ENCODE measurements at regions not wholly inside any gene's neighbourhood (a gene's known extent, or its start where the extent isn't known, plus 50 kb on each side); places are given as distances from the start of the nearest gene placed in this dataset.
"Not testable (repeated sequence)": the region's sequence is repeated elsewhere in the genome, so short reads cannot be mapped to it uniquely, and the experiment has no call there.

DNA sequence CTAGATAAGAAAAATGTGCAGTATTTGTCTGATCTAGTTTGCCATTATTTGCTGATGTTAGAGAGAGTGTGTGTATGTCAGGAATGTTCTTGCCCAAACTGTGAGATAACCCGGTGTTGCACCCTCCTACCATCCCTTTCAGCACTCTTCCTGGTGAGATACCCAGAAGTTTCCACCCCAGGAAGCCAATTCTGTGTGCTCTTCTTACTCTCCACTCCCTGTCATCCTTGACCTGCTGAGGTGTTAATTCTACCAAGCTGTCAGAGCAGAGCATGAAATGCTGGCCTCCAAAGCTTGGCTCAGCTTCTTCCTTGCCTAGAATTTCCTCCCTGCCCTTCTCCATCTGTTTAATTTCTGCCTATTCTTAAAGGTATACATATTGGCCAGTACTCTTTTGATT is 237.3 kb upstream of the CNR1 start:
- Histone ChIP-seq H3K36me3 (ENCODE audit: control insufficient read depth, insufficient read depth, low read length) (no peaks in the 10 kb centered on the region), H3K27ac (ENCODE audit: low read length) (no peak overlapping the region), H3K4me1 (ENCODE audit: control insufficient read depth, insufficient read depth, low read length) (no peaks in the 10 kb centered on the region), H3K9me3 (ENCODE audit: control insufficient read depth, insufficient read depth, low read depth, low read length) (no peaks in the 10 kb centered on the region), H3K27me3 (ENCODE audit: control insufficient read depth, insufficient read depth, low read length) (no peaks in the 10 kb centered on the region), H3K4me3 (ENCODE audit: low read depth in 2 of 2, low read length in 2 of 2) (no peak overlapping the region)
- in situ Hi-C loops (cut with HindIII; ENCODE audit: low pct_unique_long_range_greater_than_20kb, low sequenced_read_pairs), result no loop called here
- ATAC-seq, result no peak
- no peak for TF ChIP-seq SIN3A (IDR thresholded peaks at IDR 0.05; ENCODE audit: borderline replicate concordance, insufficient read depth, low read depth, low read length)
- TF ChIP-seq TCF7L2 (IDR thresholded peaks at IDR 0.05; ENCODE audit: low read depth, low read length), result no peak
- TF ChIP-seq, protein P1, sequence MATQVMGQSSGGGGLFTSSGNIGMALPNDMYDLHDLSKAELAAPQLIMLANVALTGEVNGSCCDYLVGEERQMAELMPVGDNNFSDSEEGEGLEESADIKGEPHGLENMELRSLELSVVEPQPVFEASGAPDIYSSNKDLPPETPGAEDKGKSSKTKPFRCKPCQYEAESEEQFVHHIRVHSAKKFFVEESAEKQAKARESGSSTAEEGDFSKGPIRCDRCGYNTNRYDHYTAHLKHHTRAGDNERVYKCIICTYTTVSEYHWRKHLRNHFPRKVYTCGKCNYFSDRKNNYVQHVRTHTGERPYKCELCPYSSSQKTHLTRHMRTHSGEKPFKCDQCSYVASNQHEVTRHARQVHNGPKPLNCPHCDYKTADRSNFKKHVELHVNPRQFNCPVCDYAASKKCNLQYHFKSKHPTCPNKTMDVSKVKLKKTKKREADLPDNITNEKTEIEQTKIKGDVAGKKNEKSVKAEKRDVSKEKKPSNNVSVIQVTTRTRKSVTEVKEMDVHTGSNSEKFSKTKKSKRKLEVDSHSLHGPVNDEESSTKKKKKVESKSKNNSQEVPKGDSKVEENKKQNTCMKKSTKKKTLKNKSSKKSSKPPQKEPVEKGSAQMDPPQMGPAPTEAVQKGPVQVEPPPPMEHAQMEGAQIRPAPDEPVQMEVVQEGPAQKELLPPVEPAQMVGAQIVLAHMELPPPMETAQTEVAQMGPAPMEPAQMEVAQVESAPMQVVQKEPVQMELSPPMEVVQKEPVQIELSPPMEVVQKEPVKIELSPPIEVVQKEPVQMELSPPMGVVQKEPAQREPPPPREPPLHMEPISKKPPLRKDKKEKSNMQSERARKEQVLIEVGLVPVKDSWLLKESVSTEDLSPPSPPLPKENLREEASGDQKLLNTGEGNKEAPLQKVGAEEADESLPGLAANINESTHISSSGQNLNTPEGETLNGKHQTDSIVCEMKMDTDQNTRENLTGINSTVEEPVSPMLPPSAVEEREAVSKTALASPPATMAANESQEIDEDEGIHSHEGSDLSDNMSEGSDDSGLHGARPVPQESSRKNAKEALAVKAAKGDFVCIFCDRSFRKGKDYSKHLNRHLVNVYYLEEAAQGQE (IDR thresholded peaks at IDR 0.05; ENCODE audit: insufficient read depth in 1 of 2, low read depth in 2 of 2, low read length in 1 of 2), result no peak
- TF ChIP-seq POLR2AphosphoS5 (IDR thresholded peaks at IDR 0.05; ENCODE audit: low read depth, low read length), result no peak
- ChIA-PET CTCF (no interaction called here), POLR2A (no interaction called here)
- BruUV-seq (replicated peaks), result no TSS peak
- intact Hi-C loops (cut with micrococcal nuclease; ENCODE audit: unreplicated experiment), result no loop called here
- no peak for DNase-seq (ENCODE audit: low read depth, low spot score)

- CTCF ChIA-PET, result no interaction called here
- in situ Hi-C loops (cut with HindIII; ENCODE audit: low pct_unique_long_range_greater_than_20kb, low sequenced_read_pairs), result no loop called here
Observed at GRCh38 chr6:88402909-88403308, 236.8 kb upstream of the CNR1 start.

DNA sequence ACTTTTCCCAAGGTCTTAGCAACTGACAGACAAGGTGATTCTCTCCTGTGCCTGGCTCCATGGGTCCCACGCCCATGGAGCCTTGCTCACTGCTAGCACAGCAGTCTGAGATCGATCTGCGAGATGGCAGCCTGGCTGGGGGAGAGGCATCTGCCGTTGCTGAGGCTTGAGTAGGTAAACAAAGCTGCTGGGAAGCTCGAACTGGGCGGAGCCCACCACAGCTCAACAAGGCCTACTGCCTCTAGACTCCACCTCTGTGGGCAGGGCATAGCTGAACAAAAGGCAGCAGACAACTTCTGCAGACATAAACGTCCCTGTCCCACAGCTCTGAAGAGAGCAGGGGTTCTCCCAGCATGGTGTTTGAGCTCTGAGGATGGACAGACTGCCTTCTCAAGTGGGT is 224.9 kb upstream of the CNR1 start:
- H3K4me3 ChIP-seq (ENCODE audit: low read depth in 2 of 2, low read length in 2 of 2); ATAC-seq; DNase-seq (ENCODE audit: low read depth, low spot score); CTCF ChIA-PET; H3K9me3 ChIP-seq (ENCODE audit: control insufficient read depth, insufficient read depth, low read depth, low read length); H3K27ac ChIP-seq (ENCODE audit: low read length); H3K36me3 ChIP-seq (ENCODE audit: control insufficient read depth, insufficient read depth, low read length); BruUV-seq (replicated peaks); H3K27me3 ChIP-seq (ENCODE audit: control insufficient read depth, insufficient read depth, low read length); POLR2A ChIA-PET; intact Hi-C loops (cut with micrococcal nuclease; ENCODE audit: unreplicated experiment); in situ Hi-C loops (cut with HindIII; ENCODE audit: low pct_unique_long_range_greater_than_20kb, low sequenced_read_pairs); H3K4me1 ChIP-seq (ENCODE audit: control insufficient read depth, insufficient read depth, low read length): not testable (repeated sequence)

More at GRCh38 chr6:88402909-88403308, 236.8 kb upstream of the CNR1 start:
- Histone ChIP-seq H3K36me3 (ENCODE audit: control insufficient read depth, insufficient read depth, low read length) (no peaks in the 10 kb centered on the region), H3K4me3 (ENCODE audit: low read depth in 2 of 2, low read length in 2 of 2) (no peak overlapping the region), H3K9me3 (ENCODE audit: control insufficient read depth, insufficient read depth, low read depth, low read length) (no peaks in the 10 kb centered on the region), H3K27me3 (ENCODE audit: control insufficient read depth, insufficient read depth, low read length) (no peaks in the 10 kb centered on the region), H3K4me1 (ENCODE audit: control insufficient read depth, insufficient read depth, low read length) (no peaks in the 10 kb centered on the region), H3K27ac (ENCODE audit: low read length) (no peak overlapping the region)
- no peak for DNase-seq (ENCODE audit: low read depth, low spot score)
- intact Hi-C loops (cut with micrococcal nuclease; ENCODE audit: unreplicated experiment), result no loop called here
- no TSS peak for BruUV-seq (replicated peaks)
- TF ChIP-seq POLR2AphosphoS5 (IDR thresholded peaks at IDR 0.05; ENCODE audit: low read depth, low read length) (no peak), SIN3A (IDR thresholded peaks at IDR 0.05; ENCODE audit: borderline replicate concordance, insufficient read depth, low read depth, low read length) (no peak), TCF7L2 (IDR thresholded peaks at IDR 0.05; ENCODE audit: low read depth, low read length) (no peak)
- TF ChIP-seq, protein P1 (IDR thresholded peaks at IDR 0.05; ENCODE audit: insufficient read depth in 1 of 2, low read depth in 2 of 2, low read length in 1 of 2), result no peak
- TF ChIP-seq, protein P2, sequence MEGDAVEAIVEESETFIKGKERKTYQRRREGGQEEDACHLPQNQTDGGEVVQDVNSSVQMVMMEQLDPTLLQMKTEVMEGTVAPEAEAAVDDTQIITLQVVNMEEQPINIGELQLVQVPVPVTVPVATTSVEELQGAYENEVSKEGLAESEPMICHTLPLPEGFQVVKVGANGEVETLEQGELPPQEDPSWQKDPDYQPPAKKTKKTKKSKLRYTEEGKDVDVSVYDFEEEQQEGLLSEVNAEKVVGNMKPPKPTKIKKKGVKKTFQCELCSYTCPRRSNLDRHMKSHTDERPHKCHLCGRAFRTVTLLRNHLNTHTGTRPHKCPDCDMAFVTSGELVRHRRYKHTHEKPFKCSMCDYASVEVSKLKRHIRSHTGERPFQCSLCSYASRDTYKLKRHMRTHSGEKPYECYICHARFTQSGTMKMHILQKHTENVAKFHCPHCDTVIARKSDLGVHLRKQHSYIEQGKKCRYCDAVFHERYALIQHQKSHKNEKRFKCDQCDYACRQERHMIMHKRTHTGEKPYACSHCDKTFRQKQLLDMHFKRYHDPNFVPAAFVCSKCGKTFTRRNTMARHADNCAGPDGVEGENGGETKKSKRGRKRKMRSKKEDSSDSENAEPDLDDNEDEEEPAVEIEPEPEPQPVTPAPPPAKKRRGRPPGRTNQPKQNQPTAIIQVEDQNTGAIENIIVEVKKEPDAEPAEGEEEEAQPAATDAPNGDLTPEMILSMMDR (IDR thresholded peaks at IDR 0.05), result no peak
- POLR2A ChIA-PET, result no interaction called here
- ATAC-seq, result no peak
